Activated CD4-positive, alpha-beta T cell treated with anti-CD3 and anti-CD28 coated beads, Interleukin-2, Interleukin-4, amounts not matched to agents 100 ng/mL and 50 ng/mL, durations not matched to agents 16 hours and 8 hours (primary cell): ENCODE measurements at regions not wholly inside any gene's neighbourhood (a gene's known extent, or its start where the extent isn't known, plus 50 kb on each side); places are given as distances from the start of the nearest gene placed in this dataset.

ENCODE experiments used
- DNase-seq: peaks from one replicate; pipeline ENCODE4 v3.0.0-alpha.2; 2020; ENCODE audit warnings: low spot score

DNA sequence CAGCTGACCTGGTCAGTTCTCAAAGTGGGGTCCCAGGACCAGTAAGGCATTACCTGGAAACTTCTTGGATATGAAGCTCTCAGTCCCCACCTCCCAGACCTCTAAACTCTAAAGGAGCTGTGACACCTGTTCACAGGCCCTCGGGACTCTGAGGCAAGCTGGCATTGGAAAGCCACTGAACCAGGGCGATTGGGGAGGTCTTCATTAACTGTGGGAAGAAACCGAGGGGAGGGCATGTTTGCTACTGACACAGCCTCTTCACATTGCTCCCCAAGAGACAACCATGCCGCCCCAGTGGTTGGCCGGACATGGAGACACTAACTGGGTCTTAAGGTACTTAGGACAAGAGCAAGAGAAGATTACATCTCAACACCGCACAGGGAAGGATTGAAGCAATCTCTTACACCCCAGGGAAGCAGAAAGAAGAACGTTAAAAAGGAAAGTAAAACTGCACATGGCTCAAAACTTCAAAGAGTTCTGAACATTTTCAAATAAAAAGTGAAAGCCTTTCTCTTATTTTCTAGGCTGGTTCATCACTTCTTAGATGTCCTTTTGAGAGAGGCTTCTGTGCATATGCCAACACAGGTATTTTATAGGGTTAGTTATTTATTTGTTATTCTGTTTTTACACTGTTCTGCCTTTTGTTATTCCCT lies 210.0 kb upstream of the CST7 start:
- DNase-seq, result no peak

DNA sequence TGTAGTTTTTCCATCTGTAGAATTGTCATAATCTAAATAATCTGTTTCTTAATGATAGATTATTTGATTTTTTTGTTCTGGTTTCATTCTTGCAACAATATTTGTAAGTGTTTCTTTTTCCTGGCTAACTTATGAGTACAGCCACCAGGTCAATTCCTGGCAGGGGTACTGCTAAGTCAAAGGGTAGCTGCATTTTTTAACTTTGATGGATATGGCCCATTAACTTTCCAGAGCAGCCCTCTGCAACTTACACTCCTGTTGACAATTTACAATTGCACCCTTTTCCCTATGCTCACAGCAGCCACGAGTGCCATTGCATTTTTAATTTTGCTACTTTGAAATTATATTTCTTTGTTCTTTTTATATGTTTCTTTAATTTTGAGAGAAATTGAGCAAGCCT lies 209.3 kb upstream of the CST7 start:
- DNase-seq, result no peak

DNA sequence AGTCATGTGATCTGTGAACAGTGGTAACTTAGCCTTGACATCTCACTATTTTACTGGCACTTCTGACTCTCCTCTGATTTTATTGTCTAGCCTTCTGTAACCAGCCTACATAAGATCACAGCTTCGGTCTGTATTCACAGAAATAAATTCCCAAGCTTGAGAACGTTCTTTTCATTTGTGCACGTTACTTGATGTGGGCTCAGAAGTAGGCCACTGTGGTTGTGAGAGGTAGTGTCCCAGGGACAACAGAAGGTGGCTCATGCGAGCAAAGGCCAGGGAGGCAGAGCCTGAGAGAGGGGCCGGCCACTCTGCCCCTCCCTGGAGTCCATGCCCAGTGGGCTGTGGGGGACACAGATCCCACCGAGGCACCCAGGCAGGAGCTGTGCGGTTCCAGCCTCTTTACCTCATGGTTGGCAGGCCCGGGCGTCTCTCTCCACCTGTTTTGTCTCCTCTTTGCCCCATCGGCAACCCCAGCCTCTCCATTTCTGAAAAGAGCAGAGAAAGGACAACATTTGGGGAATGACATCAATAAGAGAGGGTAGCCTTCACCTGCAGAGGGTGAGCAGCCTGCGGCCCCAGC lies 207.5 kb upstream of the CST7 start:
- DNase-seq, result no peak

DNA sequence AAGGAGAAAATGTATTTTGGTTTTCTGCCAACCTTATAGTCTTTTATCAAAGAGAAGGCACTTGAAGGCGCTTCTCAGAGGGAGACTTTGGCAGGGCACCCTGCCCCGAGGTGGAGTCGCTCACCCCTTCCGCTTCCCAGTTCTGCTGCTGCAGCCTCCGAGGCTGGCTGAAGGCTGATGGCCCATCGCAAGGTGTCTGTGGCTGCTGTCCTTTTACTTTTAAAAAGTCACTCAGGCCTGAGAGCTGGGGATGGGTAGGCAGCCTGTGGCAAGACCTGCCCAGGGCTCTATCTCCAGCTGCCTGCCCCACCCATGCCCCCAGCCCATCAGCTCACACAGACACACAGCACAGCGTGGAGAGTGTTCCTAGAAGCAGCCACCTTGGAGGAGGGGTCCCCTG lies 206.6 kb upstream of the CST7 start:
- no peak for DNase-seq

DNA sequence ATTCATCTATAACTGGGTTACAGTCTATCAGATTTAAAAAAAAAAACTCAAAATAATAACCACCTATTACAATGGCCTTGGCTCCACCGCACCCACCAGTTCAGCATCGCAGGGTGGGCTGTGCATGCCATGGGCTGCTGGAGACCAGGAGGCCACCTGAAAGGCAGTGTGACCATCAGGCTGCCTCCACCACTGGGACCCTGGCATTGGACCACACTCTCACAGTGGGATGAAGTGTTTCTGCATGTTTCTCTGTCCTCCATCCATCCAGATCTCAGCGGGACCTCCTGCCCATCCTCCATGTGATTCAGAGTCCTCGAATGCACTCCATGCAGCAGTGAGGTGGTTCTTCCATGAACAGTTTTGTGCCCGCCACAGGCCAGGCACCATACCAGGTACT lies 206.1 kb upstream of the CST7 start:
- no peak for DNase-seq

DNA sequence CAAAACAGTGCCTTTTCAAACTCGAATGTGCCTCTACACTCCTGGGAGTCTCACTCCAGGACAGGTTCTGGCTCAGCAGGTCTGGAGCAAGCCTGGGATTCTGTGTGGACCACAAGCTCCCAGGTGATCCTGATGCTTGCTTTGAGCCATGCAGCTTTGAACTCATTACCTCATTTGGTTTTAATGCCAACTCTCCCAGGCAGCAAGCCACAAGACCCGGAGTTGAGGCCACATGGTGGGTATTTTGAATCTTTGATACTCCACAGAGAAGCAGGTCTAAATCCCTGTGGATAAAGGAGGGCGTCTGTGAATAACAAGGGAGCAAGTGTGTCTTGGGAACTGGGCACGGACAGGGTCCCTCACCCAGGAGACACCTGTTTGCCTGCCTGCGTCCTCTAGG lies 205.4 kb upstream of the CST7 start:
- no peak for DNase-seq

DNA sequence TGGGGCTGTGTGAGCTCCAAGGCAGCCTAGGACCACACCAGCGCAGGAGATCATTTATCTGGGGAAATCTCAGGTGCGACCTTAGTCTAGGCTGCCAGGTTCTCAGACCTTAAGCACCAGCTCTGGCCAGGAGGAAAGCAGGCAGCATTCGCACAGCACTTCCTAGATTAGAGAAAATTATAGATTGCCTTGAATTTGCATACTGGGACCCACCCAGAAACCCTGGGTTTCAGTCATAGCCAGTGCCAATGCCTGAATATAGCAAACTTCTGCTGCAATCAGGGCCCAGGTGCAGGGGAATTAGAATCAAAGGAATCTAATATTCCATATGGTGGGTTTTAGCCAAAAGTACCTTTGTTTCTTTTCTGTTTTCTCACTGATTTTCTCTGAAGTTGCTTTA lies 204.3 kb upstream of the CST7 start:
- no peak for DNase-seq

DNA sequence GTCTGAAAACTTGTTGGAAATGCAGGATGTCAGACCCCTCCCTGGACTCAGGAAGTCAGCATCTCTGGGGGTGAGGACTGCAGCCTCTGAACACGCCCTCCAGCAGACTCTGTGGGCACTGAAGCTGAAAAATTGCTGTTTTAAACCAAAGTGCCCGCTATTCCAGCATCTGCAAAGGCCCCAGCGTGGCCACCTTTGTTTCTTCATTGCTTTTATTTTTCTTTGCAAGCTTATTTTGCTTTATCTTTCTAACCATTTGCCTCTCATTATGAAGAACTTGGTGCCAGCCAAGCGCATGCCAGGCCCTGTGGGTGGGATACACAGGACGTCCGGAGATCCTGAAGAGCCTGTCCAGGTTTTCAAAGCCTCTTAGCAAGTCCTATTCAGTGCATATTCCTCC lies 203.9 kb upstream of the CST7 start:
- no peak for DNase-seq

DNA sequence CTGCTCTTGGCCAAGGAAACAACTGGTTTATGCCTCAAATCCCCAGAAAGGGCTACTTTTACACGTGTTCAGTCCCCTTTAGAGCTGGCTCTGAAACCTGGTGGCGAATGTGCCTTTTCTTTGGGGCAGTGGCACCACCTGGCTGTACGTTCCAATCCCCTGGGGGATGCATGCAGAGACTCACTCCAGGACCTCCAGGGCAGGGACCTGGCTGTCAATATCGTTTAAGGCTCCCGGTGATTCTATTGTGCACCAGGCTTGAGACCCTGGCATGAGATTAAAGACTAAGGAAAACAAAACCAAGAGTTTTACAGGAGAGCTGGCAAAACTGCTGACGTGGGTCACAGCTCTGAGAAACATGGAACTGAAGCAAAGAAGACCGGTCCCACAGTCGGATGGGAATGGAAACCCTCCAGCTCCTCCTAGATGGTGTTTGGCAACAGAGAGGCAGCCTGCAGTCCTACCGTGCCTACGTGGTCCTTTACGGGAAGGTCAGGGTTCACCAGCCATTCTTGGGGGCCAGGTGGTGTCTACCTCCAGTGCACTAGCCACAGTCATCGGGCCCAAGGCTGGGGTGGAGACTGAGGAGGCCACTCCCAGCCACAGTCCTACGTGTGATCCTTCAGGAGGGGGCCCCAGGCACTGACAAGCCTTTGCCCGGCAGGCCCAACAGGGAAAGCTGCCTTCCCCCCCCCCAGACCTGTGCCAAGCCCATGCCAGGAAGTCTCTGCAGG lies 203.3 kb upstream of the CST7 start:
- no peak for DNase-seq

DNA sequence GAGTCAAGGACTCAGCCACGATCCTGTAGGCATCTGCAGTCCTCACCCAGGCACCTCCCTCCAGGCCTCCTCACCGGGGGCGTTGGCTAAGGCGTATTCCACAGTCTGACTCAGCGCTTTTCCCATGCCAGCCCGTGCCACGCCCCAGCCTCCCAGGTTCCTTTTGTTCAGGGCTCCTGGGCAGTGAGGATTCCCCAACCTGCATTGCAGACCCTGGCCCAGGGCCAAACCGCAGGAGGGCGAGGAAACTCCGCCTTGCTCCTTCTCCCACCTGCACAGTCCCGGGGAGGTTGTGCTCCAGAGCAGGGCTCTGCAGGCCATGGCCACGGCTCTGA lies 202.8 kb upstream of the CST7 start:
- DNase-seq, result no peak

DNA sequence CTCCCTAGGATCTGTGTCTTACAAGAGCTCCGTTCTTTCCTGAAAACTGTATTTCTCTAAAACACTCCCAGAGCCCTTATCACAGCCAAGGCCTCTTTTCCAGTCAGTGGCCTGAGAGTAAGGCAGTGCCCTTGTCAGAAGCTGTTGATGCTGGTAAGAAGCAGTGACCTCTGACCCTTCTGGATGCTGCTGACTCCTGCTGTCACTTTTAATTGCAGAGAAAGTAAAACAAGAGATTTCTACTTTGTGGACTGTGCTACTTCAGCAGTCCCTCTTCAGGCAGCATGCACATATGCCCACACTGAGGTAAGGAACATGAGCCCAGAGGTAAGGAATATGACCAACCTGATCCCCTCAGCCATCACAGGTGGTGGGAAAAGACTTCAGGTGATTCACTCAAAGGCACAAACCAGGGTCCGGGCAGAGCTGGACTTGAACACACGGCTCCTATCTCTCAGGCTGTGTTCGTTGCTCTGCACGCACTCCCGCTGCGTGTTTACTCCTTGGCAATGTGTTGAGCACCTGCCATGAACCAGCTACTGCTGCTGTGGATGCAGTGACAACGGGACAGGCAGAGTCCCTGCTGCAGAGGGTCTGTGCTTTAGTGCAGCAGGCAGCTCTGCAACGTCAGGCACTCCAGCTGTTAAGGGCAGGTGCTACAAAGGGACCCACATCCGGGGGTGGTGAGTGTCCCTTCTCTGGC lies 201.9 kb upstream of the CST7 start:
- DNase-seq, result no peak

DNA sequence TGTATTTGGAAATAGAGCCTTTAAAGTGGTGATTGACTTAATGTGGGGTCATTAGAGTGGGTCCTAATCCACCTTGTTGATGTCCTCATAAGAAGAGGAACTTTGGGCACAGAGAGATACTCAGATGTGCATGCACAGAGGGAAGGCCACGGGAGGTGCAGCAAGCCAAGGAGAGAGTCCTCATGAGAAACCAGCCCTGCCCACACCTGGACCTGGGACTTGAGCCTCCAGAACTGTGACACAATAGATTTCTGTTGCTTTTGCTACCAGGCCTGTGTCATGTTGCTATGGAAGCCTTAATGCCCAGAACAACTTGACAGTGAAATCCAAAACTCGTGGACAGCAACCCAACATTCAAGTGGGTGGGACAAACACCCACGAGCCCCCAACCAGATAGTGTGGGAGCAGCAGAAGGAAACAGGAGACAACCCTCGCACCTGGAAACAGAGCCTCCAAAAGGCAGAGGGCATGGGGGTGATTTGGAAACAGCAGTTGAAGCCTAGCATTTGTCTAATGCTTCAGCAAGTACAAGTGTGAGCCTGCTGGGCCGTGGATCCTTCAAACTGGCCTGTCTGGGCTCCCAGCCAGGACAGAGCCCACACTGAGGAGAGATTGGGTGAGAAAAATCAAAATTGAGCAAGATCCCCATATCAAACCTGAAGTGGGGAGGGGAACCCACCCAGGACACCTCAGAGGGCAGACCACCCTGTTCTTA lies 201.0 kb upstream of the CST7 start:
- DNase-seq, result no peak

DNA sequence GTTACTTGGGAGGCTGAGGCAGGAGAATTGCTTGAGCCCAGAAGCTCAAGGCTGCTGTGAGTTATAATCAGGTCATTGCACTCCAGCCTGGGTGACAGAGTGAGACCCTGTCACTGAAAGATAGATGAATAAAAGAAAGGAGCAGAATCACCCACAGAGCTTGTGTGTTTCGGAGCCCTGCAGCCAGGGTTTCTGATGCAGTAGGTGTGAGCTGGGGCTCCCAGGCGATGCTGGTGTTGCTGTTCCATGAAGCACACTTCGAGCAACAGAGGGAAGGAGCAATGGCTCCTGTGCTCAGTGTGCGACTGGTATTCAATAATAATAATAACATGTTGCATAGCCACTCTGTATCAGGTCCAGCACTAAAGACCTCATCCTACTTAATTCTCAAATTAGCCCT lies 197.5 kb upstream of the CST7 start:
- DNase-seq, result no peak

DNA sequence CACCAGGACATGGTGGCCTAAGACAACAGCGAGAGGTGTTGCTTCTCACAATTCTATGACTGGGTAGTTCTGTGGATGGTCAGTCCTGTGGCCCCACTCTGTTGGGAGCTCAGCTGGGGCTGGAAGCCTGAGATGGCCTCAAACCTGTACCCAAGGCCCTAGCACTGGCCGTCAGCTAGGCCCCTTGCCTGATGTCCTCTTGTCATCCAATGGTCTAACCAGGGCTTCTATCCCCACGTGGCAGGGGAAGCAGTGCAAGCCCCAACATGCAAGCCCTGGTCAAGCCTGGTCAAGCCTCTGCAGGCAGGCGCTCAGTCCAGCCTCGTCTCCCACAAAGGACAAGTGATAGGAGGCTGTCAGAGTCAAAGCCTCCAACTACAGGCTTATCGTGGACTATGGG lies 196.5 kb upstream of the CST7 start:
- no peak for DNase-seq

DNA sequence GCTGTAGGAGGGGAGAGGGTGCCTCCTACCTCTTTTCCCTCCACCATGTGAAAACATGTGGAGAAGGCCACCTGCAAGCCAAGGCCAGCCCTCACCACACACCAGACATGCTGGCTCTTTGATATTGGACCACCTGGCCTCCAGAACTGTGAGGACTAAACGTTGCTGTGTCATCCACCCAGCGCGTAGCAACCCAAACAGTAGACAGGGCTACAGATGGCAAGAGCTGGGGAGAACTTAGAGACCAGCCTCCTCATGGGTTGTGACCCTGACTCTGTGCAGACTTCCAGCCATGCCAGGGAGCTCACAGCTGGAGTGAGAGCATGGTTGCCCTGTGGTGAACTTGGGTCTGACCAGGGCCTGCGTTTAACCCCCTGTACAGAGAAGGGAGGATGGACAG lies 195.9 kb upstream of the CST7 start:
- DNase-seq, result no peak

DNA sequence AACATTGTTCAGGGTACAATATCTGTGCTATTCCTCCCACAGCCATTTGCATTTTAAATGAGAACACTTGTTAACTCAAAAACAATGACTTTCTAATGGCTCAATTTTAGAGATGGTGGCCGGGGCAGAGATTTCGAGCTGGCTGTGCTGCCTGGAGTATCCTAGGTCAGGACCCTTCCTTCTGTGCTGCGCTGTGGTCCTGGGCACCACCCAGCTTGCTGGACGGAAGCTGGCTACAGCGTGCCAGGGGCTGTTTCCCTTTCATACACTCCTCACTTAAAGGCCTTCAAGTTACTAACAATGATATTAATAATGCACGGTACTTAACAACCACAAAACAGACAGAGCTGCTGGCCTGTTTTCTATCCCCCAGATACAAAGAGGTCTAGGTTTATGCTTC lies 194.4 kb upstream of the CST7 start:
- no peak for DNase-seq

DNA sequence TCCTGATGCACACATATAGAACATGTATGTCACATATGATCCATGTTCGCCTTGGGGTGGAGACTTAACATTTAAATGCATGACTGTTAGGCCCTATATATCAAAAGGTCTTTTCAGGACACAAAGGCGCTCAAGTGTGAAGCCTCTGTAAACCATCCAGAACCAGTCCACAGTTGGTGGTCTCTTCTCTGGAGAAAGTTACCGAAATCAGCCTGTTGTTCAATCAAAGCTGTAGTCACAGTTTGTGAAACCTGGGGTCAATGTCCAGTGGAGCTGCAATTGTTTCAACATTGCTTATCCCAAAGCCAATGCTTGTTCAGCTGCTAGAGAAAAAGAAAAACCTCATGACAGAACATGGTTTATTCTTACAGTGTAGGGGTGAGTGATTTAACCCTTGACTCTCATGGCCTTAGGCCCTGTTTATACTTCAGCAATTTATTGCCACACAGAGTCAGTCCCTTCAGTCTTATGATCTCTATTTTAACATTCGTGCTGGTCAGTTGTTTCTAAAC lies 193.6 kb upstream of the CST7 start:
- DNase-seq, result no peak

DNA sequence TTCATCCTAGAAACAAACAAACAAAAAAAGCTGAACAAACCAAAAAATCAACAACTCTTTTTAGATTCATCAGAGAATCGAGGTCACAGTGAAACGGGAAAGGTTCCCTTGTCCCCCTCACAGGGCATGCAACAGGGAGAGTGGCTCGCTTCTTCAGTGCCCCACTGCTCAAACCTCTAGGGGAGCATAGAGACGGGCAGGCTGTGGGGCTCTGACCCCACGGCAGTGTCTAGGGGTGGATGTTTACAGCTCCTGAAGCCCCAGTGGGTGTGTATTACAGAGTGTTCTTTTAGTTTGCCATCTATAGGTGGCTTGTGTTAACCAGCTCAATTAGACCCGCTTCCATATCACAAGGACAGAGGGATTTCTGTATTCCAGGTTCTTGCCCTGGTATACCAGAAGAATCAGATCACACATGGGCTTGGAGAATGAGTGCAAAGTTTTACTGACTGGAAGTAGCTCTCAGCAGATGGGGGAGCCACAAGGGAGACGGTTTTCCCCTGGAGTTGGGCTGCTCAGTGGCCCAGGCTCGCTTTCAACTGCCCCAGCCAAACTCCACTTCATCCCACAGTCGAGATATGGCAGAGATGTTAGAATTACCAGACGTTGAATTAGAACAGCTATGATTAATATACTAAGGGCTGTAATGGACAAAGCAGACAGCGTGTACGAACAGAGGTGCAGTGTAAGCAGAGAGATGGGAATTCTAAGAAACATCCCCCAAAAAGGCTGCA lies 192.6 kb upstream of the CST7 start:
- DNase-seq, result no peak

DNA sequence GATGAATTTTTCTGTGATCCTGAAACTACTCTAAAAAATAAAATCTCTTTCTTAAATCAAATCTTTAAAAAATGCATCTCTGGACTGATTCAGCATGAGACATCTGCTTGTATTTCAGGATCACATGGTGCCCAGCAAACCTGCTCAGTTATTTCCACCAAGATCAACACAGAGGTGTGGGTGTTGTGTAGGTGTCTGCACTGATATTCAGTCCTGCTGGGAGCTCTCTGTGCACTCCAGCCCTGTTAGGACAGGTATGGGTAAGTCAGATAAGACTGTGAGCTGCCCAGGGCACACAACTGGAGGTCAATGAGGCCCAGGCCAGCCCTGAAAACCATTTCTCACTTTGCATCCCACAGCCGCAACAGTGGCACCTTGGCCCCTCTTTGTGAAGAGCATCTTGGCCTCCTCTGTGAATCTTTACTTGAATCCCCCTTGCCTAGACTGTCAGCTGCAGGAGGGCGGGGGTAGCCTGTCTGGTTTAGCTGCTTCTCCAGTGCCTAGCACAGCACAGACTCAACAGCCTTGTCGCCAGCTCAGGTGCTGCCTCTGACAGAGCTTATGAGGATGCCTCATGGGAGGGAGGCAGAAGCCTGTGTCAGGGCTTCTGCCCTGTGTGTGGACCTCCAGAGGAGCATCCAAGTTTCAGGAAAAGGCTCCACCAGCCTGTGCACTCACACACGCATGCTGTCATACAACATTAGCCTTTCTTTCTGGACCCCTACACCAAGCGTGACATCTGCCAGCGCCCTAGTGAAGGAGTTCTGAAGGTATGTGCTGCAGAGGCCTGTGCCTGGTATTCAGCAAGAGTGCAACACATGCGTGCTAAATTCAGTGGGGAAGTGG lies 187.6 kb upstream of the CST7 start:
- DNase-seq, result no peak

DNA sequence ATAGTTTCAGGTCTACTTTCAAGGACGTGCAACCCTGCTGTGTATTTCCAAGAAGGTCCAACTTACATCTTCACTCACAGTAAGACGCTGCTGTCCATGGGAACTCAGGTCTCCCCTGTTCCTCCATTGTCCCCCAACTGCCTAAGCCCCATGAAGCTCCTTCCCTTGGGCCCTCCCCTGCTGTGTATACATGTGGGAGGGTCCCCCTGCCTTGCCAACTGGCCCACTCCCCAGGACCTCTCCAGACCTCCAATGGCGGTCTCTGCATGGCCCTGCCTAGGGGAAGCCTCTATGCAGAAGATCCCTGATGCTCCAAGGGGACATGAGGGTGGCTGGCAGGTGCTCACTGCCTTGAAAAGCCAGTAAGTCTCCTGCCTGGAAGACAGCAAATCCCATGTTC lies 186.7 kb upstream of the CST7 start:
- no peak for DNase-seq
